ENCODE measurements at regions not wholly inside any gene's neighbourhood (a gene's known extent, or its start where the extent isn't known, plus 50 kb on each side); places are given as distances from the start of the nearest gene placed in this dataset.

- TF ChIP-seq CTCF (IDR thresholded peaks at IDR 0.05) (no peak), POLR2A (IDR thresholded peaks at IDR 0.05) (no peak)
These were observed 100.9 kb downstream of the ARL4C start for GRCh38 chr2:234395891-234396420.

All from lower leg skin (tissue), 3 donors.